ENCODE measurements at regions not wholly inside any gene's neighbourhood (a gene's known extent, or its start where the extent isn't known, plus 50 kb on each side); places are given as distances from the start of the nearest gene placed in this dataset.

GRCh38 chr15:95416576-95416975 lies 913.9 kb upstream of the NR2F2 start:
- DNase-seq: no peak

DNA sequence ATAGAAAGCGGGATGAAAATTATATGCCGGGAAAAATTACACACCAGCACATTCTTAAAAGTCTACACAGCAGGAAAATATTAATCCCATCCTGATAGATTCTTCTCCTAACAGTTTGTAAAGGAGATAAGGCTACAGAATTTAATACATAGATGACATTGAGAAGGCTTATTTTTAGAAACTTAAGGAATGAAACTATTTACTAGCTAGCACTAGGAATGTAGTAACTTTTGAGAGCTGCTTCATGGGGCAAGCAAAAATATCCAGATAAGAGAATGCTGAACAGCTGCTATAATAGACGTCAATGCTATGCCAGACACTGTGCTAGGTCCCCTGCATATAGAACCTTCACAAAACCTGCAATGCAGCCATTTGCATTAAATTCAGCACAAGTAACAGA lies 912.7 kb upstream of the NR2F2 start:
- DNase-seq: no peak

GRCh38 chr15:95422255-95422654 lies 908.2 kb upstream of the NR2F2 start:
- no peak for DNase-seq

GRCh38 chr15:95425859-95426258 lies 904.6 kb upstream of the NR2F2 start:
- no peak for DNase-seq

GRCh38 chr15:95429345-95429744 lies 901.2 kb upstream of the NR2F2 start:
- DNase-seq: no peak

DNA sequence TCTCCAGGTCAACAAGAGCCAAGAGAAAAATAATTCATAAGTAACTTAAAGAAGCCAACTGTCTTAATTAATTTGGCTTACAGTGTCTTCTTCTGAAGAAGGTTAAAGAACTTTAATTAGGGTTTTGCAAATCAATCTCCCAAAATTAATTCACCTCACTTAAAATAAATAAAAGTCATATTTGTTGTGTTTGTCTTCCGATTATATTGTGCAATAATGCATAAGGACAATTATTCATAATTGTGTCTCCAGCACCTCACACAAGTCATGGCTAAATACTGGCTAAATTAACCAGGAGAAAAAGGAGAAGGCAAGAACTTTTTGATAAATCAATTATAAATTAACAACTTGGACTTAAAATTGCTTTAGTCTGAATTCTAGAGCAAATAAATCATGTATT lies 899.0 kb upstream of the NR2F2 start:
- DNase-seq: no peak

DNA sequence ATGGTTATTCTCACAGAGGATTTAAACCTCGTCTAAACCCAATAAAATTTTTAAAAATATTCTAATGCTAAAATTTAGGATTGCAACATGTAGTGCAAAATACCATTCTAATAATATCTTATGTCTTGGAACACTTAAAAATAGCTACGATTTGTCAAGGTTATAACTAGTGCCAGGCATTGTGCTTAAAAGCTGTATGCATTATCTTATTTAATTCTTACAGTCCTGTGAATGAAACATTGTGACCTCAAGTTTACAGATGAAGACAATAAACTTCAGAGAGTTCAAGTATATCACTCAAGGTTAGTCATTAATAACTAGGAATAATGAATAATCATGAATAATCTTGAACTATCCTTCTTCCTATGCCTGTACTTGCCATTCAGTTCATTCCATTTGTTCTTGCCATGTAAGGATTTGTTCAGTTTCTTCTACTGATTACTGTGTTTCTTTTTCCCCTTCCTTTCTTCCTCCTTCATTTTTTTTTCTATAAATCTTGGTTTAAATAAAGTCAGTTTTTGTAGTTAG lies 897.6 kb upstream of the NR2F2 start:
- no peak for DNase-seq

- no peak for DNase-seq
Observed at GRCh38 chr15:95439922-95440376, 890.6 kb upstream of the NR2F2 start.

GRCh38 chr15:95440712-95441111 lies 889.8 kb upstream of the NR2F2 start:
- no peak for DNase-seq

- no peak for DNase-seq
Observed at GRCh38 chr15:95442107-95442719, 888.3 kb upstream of the NR2F2 start.

DNA sequence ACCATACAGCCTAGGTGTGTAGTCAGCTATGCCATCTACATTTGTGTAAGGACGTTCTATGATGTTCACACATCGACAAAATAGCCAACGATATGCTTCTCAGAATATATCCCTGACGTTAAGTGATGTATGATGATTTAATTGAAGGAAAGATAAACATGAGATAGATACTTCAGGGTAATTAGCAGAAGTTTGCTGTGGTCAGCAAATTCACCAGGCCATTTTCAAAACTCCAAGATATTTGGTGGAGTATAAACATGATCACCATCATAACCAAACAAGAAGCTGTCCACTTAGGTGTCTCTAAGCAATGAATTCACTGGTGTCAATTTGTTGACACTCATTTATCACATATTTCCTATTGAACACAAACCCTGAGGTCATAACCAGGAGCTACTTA lies 885.6 kb upstream of the NR2F2 start:
- no peak for DNase-seq

GRCh38 chr15:95446854-95447253 lies 883.6 kb upstream of the NR2F2 start:
- DNase-seq: no peak

DNA sequence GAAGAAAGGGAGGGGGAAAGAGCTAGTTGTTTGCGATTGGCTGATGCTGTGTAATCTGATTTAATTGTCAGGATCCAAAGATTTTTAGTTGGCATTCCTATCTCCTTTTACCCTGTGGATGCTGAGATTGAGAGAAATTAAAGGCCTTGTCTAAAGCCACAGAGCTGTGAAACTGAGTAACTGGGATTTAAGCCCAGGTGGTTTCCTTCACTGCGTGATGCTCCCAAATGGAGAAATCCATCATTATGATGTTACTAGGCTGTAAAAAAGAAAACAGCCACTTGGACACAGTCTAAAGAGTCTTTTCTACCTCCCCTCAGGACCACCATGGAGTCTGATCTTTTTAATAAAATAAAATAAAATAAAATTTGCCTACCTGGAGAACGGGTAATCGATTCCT lies 883.0 kb upstream of the NR2F2 start:
- DNase-seq: no peak

- no peak for DNase-seq
Observed at GRCh38 chr15:95448531-95449229, 881.8 kb upstream of the NR2F2 start.

GRCh38 chr15:95449230-95449628 lies 881.3 kb upstream of the NR2F2 start:
- no peak for DNase-seq

DNA sequence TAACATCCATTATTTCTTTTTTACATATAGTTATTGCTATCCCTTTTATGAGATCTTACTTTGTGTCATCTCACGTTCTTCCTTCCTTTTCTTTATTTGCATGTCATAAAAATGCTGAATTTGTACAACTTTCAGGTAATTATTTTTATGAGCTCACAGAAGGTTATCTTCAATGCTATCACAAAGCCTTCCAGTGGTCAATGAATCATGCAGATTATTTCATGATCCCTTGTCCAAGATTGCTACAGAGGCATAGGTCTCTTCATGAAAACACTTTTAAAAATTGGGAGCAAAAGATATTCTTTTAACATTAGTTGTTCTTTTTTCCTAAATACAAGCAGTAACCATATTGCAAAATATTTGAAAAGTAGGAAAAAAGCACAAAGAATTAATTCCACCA lies 880.1 kb upstream of the NR2F2 start:
- DNase-seq: no peak

- no peak for DNase-seq
Observed at GRCh38 chr15:95451938-95452337, 878.6 kb upstream of the NR2F2 start.

- no peak for DNase-seq
Observed at GRCh38 chr15:95454403-95455262, 875.9 kb upstream of the NR2F2 start.

- no peak for DNase-seq
Observed at GRCh38 chr15:95457520-95457919, 873.0 kb upstream of the NR2F2 start.

- DNase-seq: no peak
Observed at GRCh38 chr15:95458721-95459120, 871.8 kb upstream of the NR2F2 start.

- DNase-seq: no peak
Observed at GRCh38 chr15:95459273-95459672, 871.2 kb upstream of the NR2F2 start.

- DNase-seq: no peak
Observed at GRCh38 chr15:95464509-95464908, 866.0 kb upstream of the NR2F2 start.

- DNase-seq: no peak
Observed at GRCh38 chr15:95468820-95469219, 861.7 kb upstream of the NR2F2 start.
